Astrocyte of the spinal cord (primary cell): ENCODE measurements at regions not wholly inside any gene's neighbourhood (a gene's known extent, or its start where the extent isn't known, plus 50 kb on each side); places are given as distances from the start of the nearest gene placed in this dataset.
"Not testable (repeated sequence)": the region's sequence is repeated elsewhere in the genome, so short reads cannot be mapped to it uniquely, and the experiment has no call there.

Source experiments
- DNase-seq: peaks from one replicate; pipeline ENCODE4 v3.0.0; 2011; ENCODE audit warnings: low read depth, low spot score
- H3K4me3 ChIP-seq: 2 replicates; pipeline ENCODE4 v1.5.1; 2011; ENCODE audit warnings: low read depth, mild to moderate bottlenecking, low read length, moderate library complexity
- in situ Hi-C: cut with HindIII; loops from 2 replicates; pipeline ENCODE4 v1.10.0; 2017; ENCODE audit warnings: low sequenced_read_pairs
- TF ChIP-seq, protein P1 (sequence below): IDR thresholded peaks from 2 replicates; pipeline ENCODE4 v1.5.1; 2012; ENCODE audit warnings: low read depth, mild to moderate bottlenecking, low read length, inconsistent platforms

DNA sequence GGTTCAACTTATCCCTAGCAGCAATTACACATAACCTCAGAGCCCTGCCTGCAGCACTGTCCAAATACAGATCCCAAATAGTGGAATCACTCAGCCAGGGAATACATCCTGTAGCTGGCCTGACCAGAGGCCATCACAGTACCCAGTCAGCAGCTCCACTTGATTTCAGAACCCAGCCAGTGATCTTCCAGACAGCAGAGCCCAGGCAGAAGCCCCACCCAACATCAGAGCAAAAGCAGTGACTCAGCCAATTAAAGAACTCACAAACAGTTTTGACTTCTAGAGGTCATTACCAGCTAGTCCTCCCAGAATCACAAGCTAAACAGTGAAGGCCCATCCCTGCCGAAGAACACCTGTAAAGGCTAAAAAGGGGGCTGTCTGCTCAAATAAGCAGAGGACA is 118.0 kb upstream of the SRD5A2 start:
- in situ Hi-C loops: no loop called here
- DNase-seq: no peak
- H3K4me3 ChIP-seq: no peak overlapping the region
- TF ChIP-seq, protein P1, sequence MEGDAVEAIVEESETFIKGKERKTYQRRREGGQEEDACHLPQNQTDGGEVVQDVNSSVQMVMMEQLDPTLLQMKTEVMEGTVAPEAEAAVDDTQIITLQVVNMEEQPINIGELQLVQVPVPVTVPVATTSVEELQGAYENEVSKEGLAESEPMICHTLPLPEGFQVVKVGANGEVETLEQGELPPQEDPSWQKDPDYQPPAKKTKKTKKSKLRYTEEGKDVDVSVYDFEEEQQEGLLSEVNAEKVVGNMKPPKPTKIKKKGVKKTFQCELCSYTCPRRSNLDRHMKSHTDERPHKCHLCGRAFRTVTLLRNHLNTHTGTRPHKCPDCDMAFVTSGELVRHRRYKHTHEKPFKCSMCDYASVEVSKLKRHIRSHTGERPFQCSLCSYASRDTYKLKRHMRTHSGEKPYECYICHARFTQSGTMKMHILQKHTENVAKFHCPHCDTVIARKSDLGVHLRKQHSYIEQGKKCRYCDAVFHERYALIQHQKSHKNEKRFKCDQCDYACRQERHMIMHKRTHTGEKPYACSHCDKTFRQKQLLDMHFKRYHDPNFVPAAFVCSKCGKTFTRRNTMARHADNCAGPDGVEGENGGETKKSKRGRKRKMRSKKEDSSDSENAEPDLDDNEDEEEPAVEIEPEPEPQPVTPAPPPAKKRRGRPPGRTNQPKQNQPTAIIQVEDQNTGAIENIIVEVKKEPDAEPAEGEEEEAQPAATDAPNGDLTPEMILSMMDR: no peak

DNA sequence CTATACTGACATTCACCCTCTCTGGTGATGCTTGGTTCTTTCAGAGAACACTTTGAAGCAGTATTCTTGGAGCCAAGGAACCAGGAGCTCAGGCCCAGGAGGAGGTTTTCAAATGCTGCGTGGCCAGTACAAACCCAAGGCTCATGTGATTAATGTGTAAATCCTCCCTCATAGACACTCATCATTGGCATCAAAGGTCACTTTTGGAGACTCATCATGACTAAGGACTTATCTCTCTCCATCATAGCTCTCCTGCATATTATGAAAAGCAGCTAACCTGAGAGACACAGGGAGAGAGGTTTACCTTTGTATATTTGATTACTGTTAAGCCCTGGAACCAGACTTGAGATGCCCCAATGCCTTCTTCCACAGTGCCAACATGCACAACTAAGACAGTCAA is 115.3 kb upstream of the SRD5A2 start:
- TF ChIP-seq, protein P1: no peak
- no peak overlapping the region for H3K4me3 ChIP-seq
- no peak for DNase-seq
- in situ Hi-C loops: no loop called here

DNA sequence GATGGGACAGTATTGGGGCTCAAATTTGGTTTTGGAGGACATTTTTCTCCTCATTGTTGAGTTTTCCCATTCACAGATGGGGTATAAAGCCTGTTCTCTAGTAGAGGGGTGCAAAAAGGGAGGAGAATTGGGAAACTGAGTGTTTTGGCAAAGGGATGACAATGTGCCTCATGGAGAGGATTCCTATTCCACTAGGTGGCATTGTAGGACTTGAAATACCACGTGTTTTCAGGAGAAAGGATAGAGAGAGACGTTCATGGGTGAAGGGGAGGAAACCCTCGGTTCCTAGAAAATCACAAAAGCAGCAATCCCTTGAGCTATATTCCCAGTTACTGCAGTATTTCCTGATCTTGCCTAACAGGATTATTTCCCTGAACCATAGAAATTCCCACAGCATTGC is 113.7 kb upstream of the SRD5A2 start:
- in situ Hi-C loops: no loop called here
- no peak overlapping the region for H3K4me3 ChIP-seq
- TF ChIP-seq, protein P1: no peak
- no peak for DNase-seq

DNA sequence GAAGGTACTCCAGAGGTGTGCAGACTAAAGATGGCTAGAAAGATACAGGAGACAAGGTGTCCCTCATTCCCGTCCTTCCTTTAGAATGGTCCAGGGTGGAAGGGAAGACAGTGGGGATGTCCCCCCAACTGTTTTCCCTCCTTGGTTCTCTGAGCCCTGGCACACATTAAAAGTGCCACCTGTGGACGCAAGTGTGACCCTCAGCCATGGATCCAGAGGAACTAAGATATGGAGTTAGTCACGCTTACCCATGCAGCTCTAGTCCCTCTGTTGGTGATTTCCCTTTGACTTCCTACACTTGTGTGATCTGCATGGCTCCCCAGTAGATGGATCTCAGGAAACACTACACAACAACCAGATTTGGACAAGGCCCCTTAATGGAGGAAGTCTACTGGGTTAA is 113.1 kb upstream of the SRD5A2 start:
- no peak overlapping the region for H3K4me3 ChIP-seq
- peak; percentile 8 for DNase-seq
- TF ChIP-seq, protein P1: no peak
- in situ Hi-C loops: no loop called here

DNA sequence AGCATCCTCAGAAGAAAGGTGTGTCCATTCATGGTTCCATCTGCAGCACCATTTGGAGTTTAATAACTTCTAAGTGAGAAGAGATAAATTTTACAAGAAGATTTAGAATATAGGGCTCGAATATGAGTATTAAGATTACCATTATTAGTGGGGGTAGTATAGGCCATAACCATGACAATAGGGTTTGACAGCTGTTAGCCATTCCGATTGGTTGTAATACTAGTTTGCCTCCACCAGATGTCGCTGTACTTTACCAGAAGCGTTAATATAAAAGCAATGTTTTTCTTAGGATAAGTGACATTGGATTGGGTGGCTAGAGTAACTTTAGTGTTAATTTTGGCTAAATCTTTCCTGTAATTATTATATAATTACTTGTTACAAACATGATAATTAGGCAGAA is 107.5 kb upstream of the SRD5A2 start:
- in situ Hi-C loops: no loop called here
- TF ChIP-seq, protein P1: peak; percentile 40
- H3K4me3 ChIP-seq: no peak overlapping the region
- DNase-seq: no peak

DNA sequence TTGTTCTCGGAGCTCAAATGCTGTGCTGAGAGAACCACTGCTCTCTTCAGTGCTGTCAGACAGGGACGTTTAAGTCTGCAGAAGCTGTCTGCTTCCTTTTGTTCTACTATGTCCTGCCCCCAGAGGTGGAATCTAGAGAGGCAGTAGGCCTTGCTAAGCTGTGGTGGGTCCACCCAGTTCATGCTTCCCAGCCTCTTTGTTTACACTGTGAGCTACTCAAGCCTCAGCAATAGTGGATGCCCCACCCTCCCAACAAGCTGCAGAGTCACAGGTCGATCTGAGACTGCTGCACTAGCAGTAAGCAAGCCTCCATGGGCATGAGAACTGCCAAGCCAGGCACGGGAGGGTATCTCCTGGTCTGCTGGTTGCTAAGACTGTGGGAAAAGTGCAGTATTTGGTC is 102.8 kb upstream of the SRD5A2 start:
- DNase-seq, in situ Hi-C loops: not testable (repeated sequence)

DNA sequence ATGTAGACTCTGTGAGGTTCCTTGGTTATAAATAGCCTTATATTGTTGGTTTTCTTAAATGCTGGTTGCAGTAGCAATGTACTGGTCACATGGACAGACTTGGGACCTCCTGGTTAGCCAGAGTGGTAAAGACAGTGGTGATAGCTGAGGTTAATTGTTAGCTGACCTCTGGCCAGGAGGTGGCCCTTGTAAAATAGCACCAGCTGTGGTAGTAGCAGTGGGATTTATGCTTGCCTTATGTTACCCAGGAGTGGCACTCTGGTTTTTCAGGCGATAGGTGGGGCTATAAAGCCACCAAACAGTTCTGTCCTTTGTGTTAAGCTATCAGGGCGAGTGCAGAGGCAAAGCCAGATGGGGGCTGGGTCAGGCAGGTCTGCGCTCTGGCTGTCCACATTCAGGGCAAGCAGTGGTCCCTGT is 94.8 kb upstream of the SRD5A2 start:
- no peak overlapping the region for H3K4me3 ChIP-seq
- in situ Hi-C loops: no loop called here
- DNase-seq: no peak
- TF ChIP-seq, protein P1: no peak

More for the DNA sequence above, 102.8 kb upstream of the SRD5A2 start:
- not testable (repeated sequence) for H3K4me3 ChIP-seq
